Liver (tissue), 7 donors: ENCODE measurements at regions not wholly inside any gene's neighbourhood (a gene's known extent, or its start where the extent isn't known, plus 50 kb on each side); places are given as distances from the start of the nearest gene placed in this dataset.

Source experiments
- DNase-seq: peaks from one replicate; pipeline ENCODE4 v3.0.0-alpha.2; 2017; ENCODE audit warnings: low spot score
- H3K27ac ChIP-seq, 2 donors: one replicate each; pipeline ENCODE4 v1.7.0; 2013; ENCODE audit warnings: inconsistent platforms in 2 of 2, low read length in 2 of 2, control low read depth in 1 of 2, low read depth in 1 of 2, mild to moderate bottlenecking in 1 of 2
- H3K27me3 ChIP-seq, 4 donors: one replicate each; pipeline versions ENCODE4 v1.6.1 to v1.7.0; 2013; ENCODE audit warnings: low read length in 3 of 4, inconsistent platforms in 1 of 4, mild to moderate bottlenecking in 1 of 4, moderate library complexity in 1 of 4; ENCODE audit not compliant: control insufficient read depth in 4 of 4, insufficient read depth in 4 of 4
- H3K36me3 ChIP-seq, 4 donors: one replicate each; pipeline versions ENCODE4 v1.6.1 to v1.7.0; 2013; ENCODE audit warnings: low read length in 3 of 4, mild to moderate bottlenecking in 3 of 4, low read depth in 1 of 4, moderate library complexity in 1 of 4; ENCODE audit not compliant: control insufficient read depth in 4 of 4, insufficient read depth in 3 of 4
- H3K4me1 ChIP-seq, 4 donors: one replicate each; pipeline versions ENCODE4 v1.6.1 to v1.7.0; 2013; ENCODE audit warnings: low read length in 3 of 4, mild to moderate bottlenecking in 3 of 4, moderate library complexity in 1 of 4; ENCODE audit not compliant: control insufficient read depth in 4 of 4, insufficient read depth in 4 of 4
- H3K4me3 ChIP-seq, 3 donors: one replicate each; pipeline versions ENCODE4 v1.6.1 to v1.7.0; 2013; ENCODE audit warnings: low read length in 3 of 3, control low read depth in 1 of 3, low read depth in 1 of 3, mild to moderate bottlenecking in 1 of 3
- H3K9ac ChIP-seq, 2 donors: one replicate each; pipeline ENCODE4 v1.7.0; 2013; ENCODE audit warnings: low read length in 2 of 2, mild to moderate bottlenecking in 2 of 2, moderate library complexity in 2 of 2, control low read depth in 1 of 2, low read depth in 1 of 2
- H3K9me3 ChIP-seq, 4 donors: one replicate each; pipeline versions ENCODE4 v1.6.1 to v1.7.0; 2013; ENCODE audit warnings: low read length in 3 of 4; ENCODE audit not compliant: control insufficient read depth in 4 of 4
- FOXA1 ChIP-seq: IDR thresholded peaks from 2 replicates; pipeline ENCODE4 v1.6.1; 2016; ENCODE audit warnings: antibody characterized with exemption
- GABPA ChIP-seq, 2 donors: IDR thresholded peaks in 1 of 2; conservative IDR thresholded peaks in 1 of 2; 2 replicates each; pipeline ENCODE4 v1.6.1; 2016; ENCODE audit warnings: antibody characterized with exemption in 2 of 2, mild to moderate bottlenecking in 1 of 2, moderate library complexity in 1 of 2
- HNF4A ChIP-seq, 2 donors: conservative IDR thresholded peaks; 2 replicates each; pipeline ENCODE4 v1.6.1; 2016; ENCODE audit warnings: antibody characterized with exemption in 2 of 2, mild to moderate bottlenecking in 2 of 2
- HNF4G ChIP-seq: IDR thresholded peaks from 2 replicates; pipeline ENCODE4 v1.6.1; 2016; ENCODE audit warnings: antibody characterized with exemption
- JUND ChIP-seq, 2 donors: IDR thresholded peaks; 2 replicates each; pipeline ENCODE4 v1.6.1; 2016; ENCODE audit warnings: antibody characterized with exemption in 2 of 2
- RAD21 ChIP-seq, 2 donors: IDR thresholded peaks; 2 replicates each; pipeline ENCODE4 v1.6.1; 2016; ENCODE audit warnings: antibody characterized with exemption in 2 of 2, mild to moderate bottlenecking in 2 of 2
- RXRA ChIP-seq, 2 donors: IDR thresholded peaks; 2 replicates each; pipeline ENCODE4 v1.6.1; 2017 to 2018; ENCODE audit warnings: antibody characterized with exemption in 2 of 2, mild to moderate bottlenecking in 1 of 2
- TAF1 ChIP-seq: conservative IDR thresholded peaks from 2 replicates; pipeline ENCODE4 v1.6.1; 2016; ENCODE audit warnings: antibody characterized with exemption, mild to moderate bottlenecking
- WGBS: extraction: QIAGEN DNeasy Blood & Tissue Kit; methylation state at CpG from one replicate; pipeline ENCODE4 v1.1.7; 2013; 5-methylcytosine and 5-hydroxymethylcytosine counted together
- TF ChIP-seq, protein P1 (sequence below): IDR thresholded peaks from 2 replicates; pipeline ENCODE4 v1.6.1; 2016; ENCODE audit warnings: antibody characterized with exemption, mild to moderate bottlenecking
- TF ChIP-seq, protein P2 (sequence below): IDR thresholded peaks from 2 replicates; pipeline ENCODE4 v1.6.1; 2016; ENCODE audit warnings: antibody characterized with exemption
- TF ChIP-seq, protein P3 (sequence below): IDR thresholded peaks from 2 replicates; pipeline ENCODE4 v1.6.1; 2016; ENCODE audit warnings: antibody characterized with exemption
- donor health status: healthy.
- donor health status: healthy.
- donor health status: healthy.
- donor health status: healthy.

DNA sequence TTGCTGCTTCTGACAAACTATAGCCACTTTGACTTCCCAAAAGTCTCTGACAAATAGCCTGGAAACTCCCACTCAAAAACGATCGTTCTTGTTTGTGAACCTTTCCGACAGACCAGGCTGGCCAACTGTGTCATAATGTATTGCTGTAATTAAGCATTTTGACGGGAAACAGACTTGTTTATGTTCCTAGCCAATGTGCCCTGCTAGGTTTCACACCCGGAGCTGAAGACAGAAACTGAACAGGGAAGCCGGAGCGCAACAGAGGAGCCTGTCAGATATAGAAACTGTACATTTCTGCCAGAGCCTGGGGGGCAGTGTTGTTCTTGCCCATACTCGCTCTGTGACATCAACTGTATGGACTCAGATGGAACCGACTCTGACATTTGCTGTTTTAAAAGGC lies 55.3 kb upstream of the C7orf33 start:
- no peak overlapping the region for H3K9ac ChIP-seq
- H3K27ac ChIP-seq = no peak overlapping the region
- no peaks in the 10 kb centered on the region for H3K36me3 ChIP-seq
- no peak for DNase-seq
- no peaks in the 10 kb centered on the region for H3K9me3 ChIP-seq
- no peak overlapping the region for H3K4me3 ChIP-seq
- no peaks in the 10 kb centered on the region for H3K4me1 ChIP-seq
- H3K27me3 ChIP-seq = no peaks in the 10 kb centered on the region
- WGBS = 53% methylated on average over 9 of the region's 9 CpGs
- TF ChIP-seq, protein P1, sequence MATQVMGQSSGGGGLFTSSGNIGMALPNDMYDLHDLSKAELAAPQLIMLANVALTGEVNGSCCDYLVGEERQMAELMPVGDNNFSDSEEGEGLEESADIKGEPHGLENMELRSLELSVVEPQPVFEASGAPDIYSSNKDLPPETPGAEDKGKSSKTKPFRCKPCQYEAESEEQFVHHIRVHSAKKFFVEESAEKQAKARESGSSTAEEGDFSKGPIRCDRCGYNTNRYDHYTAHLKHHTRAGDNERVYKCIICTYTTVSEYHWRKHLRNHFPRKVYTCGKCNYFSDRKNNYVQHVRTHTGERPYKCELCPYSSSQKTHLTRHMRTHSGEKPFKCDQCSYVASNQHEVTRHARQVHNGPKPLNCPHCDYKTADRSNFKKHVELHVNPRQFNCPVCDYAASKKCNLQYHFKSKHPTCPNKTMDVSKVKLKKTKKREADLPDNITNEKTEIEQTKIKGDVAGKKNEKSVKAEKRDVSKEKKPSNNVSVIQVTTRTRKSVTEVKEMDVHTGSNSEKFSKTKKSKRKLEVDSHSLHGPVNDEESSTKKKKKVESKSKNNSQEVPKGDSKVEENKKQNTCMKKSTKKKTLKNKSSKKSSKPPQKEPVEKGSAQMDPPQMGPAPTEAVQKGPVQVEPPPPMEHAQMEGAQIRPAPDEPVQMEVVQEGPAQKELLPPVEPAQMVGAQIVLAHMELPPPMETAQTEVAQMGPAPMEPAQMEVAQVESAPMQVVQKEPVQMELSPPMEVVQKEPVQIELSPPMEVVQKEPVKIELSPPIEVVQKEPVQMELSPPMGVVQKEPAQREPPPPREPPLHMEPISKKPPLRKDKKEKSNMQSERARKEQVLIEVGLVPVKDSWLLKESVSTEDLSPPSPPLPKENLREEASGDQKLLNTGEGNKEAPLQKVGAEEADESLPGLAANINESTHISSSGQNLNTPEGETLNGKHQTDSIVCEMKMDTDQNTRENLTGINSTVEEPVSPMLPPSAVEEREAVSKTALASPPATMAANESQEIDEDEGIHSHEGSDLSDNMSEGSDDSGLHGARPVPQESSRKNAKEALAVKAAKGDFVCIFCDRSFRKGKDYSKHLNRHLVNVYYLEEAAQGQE = no peak
- TF ChIP-seq, protein P2, sequence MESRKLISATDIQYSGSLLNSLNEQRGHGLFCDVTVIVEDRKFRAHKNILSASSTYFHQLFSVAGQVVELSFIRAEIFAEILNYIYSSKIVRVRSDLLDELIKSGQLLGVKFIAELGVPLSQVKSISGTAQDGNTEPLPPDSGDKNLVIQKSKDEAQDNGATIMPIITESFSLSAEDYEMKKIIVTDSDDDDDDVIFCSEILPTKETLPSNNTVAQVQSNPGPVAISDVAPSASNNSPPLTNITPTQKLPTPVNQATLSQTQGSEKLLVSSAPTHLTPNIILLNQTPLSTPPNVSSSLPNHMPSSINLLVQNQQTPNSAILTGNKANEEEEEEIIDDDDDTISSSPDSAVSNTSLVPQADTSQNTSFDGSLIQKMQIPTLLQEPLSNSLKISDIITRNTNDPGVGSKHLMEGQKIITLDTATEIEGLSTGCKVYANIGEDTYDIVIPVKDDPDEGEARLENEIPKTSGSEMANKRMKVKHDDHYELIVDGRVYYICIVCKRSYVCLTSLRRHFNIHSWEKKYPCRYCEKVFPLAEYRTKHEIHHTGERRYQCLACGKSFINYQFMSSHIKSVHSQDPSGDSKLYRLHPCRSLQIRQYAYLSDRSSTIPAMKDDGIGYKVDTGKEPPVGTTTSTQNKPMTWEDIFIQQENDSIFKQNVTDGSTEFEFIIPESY = no peak
- TF ChIP-seq RAD21 (IDR thresholded peaks at IDR 0.05) (no peak), JUND (IDR thresholded peaks at IDR 0.05) (no peak)

DNA sequence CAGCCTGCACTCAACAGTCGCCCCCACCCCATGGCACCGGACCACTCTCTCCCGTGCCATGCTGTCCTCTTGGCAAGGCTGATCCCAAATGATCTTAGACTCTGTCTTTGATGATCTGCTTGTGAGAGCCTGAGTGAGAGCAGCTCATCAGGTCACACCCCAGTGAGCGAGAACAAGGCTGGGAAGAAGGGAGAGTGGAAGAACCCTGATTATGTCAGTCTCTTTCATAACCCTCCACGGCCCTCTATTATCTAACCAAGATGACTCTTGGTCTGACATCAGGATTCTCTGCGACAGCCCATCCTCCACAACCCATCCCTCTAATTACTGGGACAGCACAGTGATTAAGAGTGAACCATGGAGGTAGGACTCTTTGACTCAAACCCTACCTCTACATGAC lies 53.1 kb upstream of the C7orf33 start:
- Histone ChIP-seq H3K4me1 (no peaks in the 10 kb centered on the region), H3K27me3 (no peaks in the 10 kb centered on the region), H3K9ac (no peak overlapping the region), H3K9me3 (no peaks in the 10 kb centered on the region), H3K4me3 (no peak overlapping the region), H3K36me3 (no peaks in the 10 kb centered on the region), H3K27ac (no peak overlapping the region)
- 90% methylated on average over 6 of the region's 6 CpGs for WGBS
- TF ChIP-seq RXRA (IDR thresholded peaks at IDR 0.05) (no peak), TAF1 (no peak), GABPA (IDR thresholded peaks at IDR 0.05 in 1 of 2, conservative IDR thresholded peaks at IDR 0.05 in 1 of 2) (no peak), HNF4G (no peak), FOXA1 (no peak), HNF4A (conservative IDR thresholded peaks at IDR 0.05) (no peak), RAD21 (IDR thresholded peaks at IDR 0.05) (no peak)
- TF ChIP-seq, protein P3, sequence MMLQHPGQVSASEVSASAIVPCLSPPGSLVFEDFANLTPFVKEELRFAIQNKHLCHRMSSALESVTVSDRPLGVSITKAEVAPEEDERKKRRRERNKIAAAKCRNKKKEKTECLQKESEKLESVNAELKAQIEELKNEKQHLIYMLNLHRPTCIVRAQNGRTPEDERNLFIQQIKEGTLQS = no peak
- TF ChIP-seq, protein P1 = no peak
- DNase-seq = no peak
